ENCODE measurements at regions not wholly inside any gene's neighbourhood (a gene's known extent, or its start where the extent isn't known, plus 50 kb on each side); places are given as distances from the start of the nearest gene placed in this dataset.
A peak's percentile ranks its signal among the peaks of the same experiment; 100 is the strongest.

DNA sequence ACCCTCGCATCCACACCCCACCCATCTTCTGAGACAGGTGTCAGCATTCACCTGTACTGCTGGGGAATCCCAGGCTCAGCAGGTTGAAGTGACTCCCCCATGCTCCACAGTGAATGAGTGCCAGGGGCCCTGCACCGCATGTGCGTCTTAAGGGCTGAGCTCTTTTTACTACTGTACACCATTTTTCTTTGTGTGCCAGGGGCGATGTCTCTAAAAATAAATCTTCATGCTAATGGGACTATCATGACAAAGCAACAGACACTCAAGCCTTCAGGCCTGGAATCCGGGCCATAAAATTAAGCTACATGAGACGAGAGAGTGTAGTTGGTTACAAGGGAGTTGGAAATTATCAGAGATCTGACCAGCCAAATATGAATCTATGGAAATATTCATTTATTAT, 294.8 kb downstream of the LPIN1 start:
- ATAC-seq (no peak), DNase-seq (no peak)

DNA sequence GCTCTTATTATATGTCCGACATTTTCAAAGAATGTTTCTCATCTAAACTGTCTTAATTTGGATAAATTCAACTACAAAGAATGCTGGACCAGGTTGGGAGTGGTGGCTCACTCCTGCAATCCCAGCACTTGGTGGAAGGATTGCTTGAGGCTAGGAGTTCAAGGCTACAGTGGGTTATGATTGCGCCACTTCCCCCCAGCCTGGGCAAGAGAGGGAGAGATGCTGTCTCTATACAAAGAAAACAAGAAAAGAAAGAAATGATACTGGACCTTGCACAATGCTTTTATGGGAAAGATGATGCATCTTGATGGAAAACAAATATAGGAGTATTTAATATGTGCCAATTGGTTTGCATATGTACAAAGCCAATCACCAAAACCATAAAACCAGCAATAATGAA, 296.7 kb downstream of the LPIN1 start:
- DNase-seq = no peak
- intact Hi-C loops (cut with DNase I) = no loop called here
- H3K4me1 ChIP-seq = no peaks in the 10 kb centered on the region
- no peak for ATAC-seq
- H3K4me3 ChIP-seq = no peak overlapping the region
- no peaks in the 10 kb centered on the region for H3K9me3 ChIP-seq
- no peaks in the 10 kb centered on the region for H3K27me3 ChIP-seq
- H3K36me3 ChIP-seq (replicated peaks in 1 of 2; ENCODE audit: insufficient read depth in 1 of 2, low read depth in 2 of 2) = no peaks in the 10 kb centered on the region
- 41 to 50% methylated on average over 2 of the region's 2 CpGs for WGBS, 2 donors
- H3K27ac ChIP-seq = no peak overlapping the region
- TF ChIP-seq POLR2A (IDR thresholded peaks at IDR 0.05) = no peak
- TF ChIP-seq, protein P1, sequence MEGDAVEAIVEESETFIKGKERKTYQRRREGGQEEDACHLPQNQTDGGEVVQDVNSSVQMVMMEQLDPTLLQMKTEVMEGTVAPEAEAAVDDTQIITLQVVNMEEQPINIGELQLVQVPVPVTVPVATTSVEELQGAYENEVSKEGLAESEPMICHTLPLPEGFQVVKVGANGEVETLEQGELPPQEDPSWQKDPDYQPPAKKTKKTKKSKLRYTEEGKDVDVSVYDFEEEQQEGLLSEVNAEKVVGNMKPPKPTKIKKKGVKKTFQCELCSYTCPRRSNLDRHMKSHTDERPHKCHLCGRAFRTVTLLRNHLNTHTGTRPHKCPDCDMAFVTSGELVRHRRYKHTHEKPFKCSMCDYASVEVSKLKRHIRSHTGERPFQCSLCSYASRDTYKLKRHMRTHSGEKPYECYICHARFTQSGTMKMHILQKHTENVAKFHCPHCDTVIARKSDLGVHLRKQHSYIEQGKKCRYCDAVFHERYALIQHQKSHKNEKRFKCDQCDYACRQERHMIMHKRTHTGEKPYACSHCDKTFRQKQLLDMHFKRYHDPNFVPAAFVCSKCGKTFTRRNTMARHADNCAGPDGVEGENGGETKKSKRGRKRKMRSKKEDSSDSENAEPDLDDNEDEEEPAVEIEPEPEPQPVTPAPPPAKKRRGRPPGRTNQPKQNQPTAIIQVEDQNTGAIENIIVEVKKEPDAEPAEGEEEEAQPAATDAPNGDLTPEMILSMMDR (IDR thresholded peaks at IDR 0.05) = no peak

More for the DNA sequence above, 294.8 kb downstream of the LPIN1 start:
- H3K9me3 ChIP-seq = no peaks in the 10 kb centered on the region
- intact Hi-C loops (cut with DNase I) = no loop called here
- no peaks in the 10 kb centered on the region for H3K4me1 ChIP-seq
- 95 to 98% methylated on average over 6 of the region's 6 CpGs for WGBS, 2 donors
- no peaks in the 10 kb centered on the region for H3K27me3 ChIP-seq
- no peak overlapping the region for H3K27ac ChIP-seq
- no peak for TF ChIP-seq POLR2A (IDR thresholded peaks at IDR 0.05)
- TF ChIP-seq, protein P1 (IDR thresholded peaks at IDR 0.05) = no peak
- H3K4me3 ChIP-seq = no peak overlapping the region
- H3K36me3 ChIP-seq (replicated peaks in 1 of 2; ENCODE audit: insufficient read depth in 1 of 2, low read depth in 2 of 2) = no peaks in the 10 kb centered on the region

DNA sequence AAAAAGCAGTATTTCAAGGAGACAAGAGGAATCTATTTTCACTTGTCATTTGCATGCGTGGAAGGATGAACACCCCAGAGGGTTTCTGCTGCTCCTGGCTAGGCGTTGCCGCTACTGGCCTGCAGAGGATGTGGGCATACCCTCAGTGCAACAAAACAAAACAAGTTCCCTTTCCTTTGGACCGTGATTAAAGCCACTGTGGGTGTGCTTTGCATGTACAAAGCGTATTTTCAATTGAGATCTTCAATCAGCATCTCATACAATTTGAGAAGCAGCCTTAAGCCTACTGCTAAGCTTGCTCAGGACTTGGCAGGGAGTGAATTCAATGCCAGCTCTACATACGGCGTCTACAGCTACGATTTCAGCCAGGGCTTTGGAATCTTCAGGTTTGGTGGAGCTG, 298.4 kb downstream of the LPIN1 start:
- intact Hi-C loops (cut with DNase I) = no loop called here
- Histone ChIP-seq H3K4me1 (no peaks in the 10 kb centered on the region), H3K4me3 (no peak overlapping the region), H3K27ac (no peak overlapping the region), H3K9me3 (no peaks in the 10 kb centered on the region), H3K36me3 (replicated peaks in 1 of 2; ENCODE audit: insufficient read depth in 1 of 2, low read depth in 2 of 2) (no peaks in the 10 kb centered on the region), H3K27me3 (no peaks in the 10 kb centered on the region)
- ATAC-seq (no peak), DNase-seq (peak in 1 of 4 donors; percentile 9)
- WGBS, 2 donors = 68 to 79% methylated on average over 8 of the region's 8 CpGs
- no peak for TF ChIP-seq POLR2A (IDR thresholded peaks at IDR 0.05)
- TF ChIP-seq, protein P1 (IDR thresholded peaks at IDR 0.05) = no peak

DNA sequence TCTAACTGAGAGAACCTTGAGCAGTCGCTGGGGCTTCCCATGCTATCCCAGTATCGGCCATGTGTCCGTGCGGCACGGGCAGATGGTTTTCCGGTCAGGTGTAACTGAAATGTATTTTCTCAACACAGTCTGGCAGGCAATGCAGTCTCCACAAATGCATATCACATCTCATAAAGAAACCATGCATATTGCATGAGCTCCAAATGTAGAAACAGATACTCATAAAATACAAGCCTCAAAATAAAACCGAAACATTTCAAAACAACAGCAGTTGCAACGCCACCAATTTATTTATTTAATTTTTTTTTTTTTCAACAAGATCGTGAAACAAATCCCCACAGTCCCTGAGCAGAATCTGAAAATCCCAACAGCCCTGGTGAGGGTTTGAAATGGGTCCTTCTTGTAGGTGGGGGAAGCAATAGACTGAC, 299.4 kb downstream of the LPIN1 start:
- DNase-seq (peak in 2 of 4 donors; percentile 12 to 29), ATAC-seq (no peak)
- intact Hi-C loops (cut with DNase I) = no loop called here
- WGBS, 2 donors = 33 to 51% methylated on average over 9 of the region's 9 CpGs
- Histone ChIP-seq H3K27ac (no peak overlapping the region), H3K4me3 (no peak overlapping the region), H3K27me3 (no peaks in the 10 kb centered on the region), H3K4me1 (no peaks in the 10 kb centered on the region), H3K9me3 (no peaks in the 10 kb centered on the region), H3K36me3 (replicated peaks in 1 of 2; ENCODE audit: insufficient read depth in 1 of 2, low read depth in 2 of 2) (no peaks in the 10 kb centered on the region)
- TF ChIP-seq, protein P1 (IDR thresholded peaks at IDR 0.05) = no peak
- no peak for TF ChIP-seq POLR2A (IDR thresholded peaks at IDR 0.05)

- intact Hi-C loops (cut with DNase I) = no loop called here
- H3K4me1 ChIP-seq = no peaks in the 10 kb centered on the region
- H3K36me3 ChIP-seq (replicated peaks in 1 of 2; ENCODE audit: insufficient read depth in 1 of 2, low read depth in 2 of 2) = no peaks in the 10 kb centered on the region
- ATAC-seq = no peak
- H3K27me3 ChIP-seq = no peaks in the 10 kb centered on the region
- 74 to 80% methylated on average over 4 of the region's 4 CpGs for WGBS, 2 donors
- no peaks in the 10 kb centered on the region for H3K9me3 ChIP-seq
- no peak for TF ChIP-seq POLR2A (IDR thresholded peaks at IDR 0.05)
- TF ChIP-seq, protein P1 (IDR thresholded peaks at IDR 0.05) = no peak
- no peak for DNase-seq
- H3K4me3 ChIP-seq = no peak overlapping the region
- H3K27ac ChIP-seq = no peak overlapping the region
These were observed 300.2 kb downstream of the LPIN1 start for GRCh38 chr2:12046641-12047040.
